Frontal cortex (tissue), 3 donors: ENCODE measurements at regions not wholly inside any gene's neighbourhood (a gene's known extent, or its start where the extent isn't known, plus 50 kb on each side); places are given as distances from the start of the nearest gene placed in this dataset.
"Not testable (repeated sequence)": the region's sequence is repeated elsewhere in the genome, so short reads cannot be mapped to it uniquely, and the experiment has no call there.

Experiments used
- DNase-seq, 2 donors: peaks; one replicate each; pipeline ENCODE4 v3.0.0; 2012; ENCODE audit warnings: low spot score in 2 of 2
- FAIRE-seq: peaks from 2 replicates; lab custom pipeline; 2012; peaks lifted over from hg19 to GRCh38; lab: Jason Lieb, UNC
- donor health status: control.
- donor health status: control.
- donor health status: control.

DNA sequence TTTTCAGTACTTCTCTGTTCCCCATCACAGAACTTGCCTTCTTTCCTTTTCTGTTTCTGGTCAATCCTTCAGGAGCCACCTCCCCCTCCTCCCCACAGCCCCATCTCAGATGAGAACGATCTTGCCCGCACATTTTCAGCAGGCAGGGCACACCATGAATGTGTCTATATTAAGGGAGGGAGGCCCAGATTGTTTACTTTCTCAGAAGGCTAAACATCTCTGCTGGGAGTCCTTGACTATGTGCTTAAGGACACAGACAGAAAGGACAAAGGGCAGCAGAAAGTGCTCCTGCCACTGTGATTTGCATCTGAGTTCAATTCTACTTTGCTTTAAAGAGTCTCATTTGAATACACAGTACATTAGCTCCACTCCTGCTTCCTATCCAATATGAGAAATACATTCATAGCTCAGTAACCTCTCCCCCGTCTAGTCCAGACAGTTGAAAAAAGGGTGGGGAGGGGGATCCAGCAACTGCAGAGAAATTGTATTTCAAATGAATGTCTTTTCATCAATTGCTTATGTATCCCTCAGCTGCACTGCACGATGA, 175.0 kb upstream of the PARD3B start:
- DNase-seq (no peak), FAIRE-seq (no peak)

GRCh38 chr2:204373942-204374341, 171.3 kb upstream of the PARD3B start:
- no peak for DNase-seq
- FAIRE-seq = no peak

DNA sequence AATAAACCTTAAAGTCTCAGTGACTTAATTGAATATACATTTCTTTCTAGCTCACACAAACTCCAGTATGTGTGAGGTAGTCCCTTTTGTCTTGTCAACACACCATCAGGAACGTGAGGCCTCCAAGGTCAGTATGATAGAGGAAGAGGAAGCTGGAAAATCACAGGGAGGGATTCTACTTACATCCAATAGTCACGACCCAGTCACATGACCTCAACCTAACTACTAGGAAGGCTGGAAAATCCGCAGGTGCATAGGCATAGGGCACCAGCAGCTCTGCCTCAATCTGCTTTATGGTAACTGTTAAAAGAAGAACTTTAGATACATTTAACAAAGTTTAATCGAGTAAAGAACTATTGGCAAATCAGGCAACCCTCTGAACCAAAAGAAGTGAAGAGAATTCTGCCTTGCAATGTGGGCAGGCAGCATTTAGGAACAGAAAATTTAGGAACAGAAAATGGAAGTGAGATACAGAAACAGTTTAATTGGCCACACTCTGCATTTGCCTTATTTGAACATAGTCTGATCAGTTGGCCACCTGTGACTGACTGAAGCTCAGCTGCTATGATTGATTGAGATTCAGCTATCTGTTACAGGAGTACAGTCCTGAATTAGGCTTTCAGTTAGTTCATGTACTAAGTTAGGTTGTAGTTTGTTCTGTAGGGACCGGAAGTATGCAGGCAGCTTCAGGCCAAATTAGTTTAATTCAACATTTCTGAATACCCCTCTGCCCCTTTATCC, 165.0 kb upstream of the PARD3B start:
- FAIRE-seq (no peak), DNase-seq (no peak)

DNA sequence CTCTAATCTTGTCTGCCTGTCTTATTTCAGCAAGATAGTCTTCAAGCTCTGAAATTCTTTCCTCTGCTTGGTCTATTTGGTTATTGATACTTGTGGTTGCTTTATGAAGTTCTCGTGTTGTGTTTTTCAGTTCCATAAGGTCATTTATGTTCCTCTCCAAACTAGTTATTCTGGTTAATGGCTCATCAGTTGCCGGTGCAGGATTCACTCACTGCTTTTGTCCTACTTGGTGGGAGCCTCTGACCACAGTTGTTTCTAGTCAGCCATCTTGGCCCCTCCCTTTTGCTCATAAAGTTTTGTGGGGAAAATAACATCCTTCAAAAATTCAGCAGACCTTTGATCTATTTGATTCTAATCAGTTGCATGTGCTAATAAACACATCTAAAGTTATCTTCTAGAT, 158.6 kb upstream of the PARD3B start:
- FAIRE-seq = no peak

GRCh38 chr2:204389120-204389519, 156.2 kb upstream of the PARD3B start:
- no peak for FAIRE-seq
- DNase-seq = no peak

More for the DNA sequence above, 158.6 kb upstream of the PARD3B start:
- DNase-seq = no peak

- FAIRE-seq = no peak
These were observed 155.4 kb upstream of the PARD3B start for GRCh38 chr2:204389856-204390255.

DNA sequence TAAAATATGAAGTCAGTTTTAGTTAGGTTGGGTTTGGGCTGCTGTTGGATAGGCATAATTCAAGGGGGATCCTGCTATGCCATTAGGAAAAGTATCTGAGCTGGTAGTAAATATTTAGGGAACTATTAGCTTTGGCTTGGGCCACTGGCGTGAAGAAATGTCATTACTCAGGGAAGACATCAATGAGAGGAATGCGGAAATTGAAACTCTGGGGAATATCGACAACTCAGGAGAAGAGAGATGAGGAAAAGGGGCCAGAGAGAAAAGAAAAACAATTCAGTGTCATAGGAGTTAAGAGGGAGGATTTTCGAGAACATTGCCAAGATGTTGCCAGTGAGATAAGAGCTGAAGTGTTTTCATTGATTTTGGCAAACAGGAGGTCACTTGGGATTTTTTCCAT, 149.7 kb upstream of the PARD3B start:
- FAIRE-seq = no peak
- no peak for DNase-seq

More at GRCh38 chr2:204389856-204390255, 155.4 kb upstream of the PARD3B start:
- no peak for DNase-seq

DNA sequence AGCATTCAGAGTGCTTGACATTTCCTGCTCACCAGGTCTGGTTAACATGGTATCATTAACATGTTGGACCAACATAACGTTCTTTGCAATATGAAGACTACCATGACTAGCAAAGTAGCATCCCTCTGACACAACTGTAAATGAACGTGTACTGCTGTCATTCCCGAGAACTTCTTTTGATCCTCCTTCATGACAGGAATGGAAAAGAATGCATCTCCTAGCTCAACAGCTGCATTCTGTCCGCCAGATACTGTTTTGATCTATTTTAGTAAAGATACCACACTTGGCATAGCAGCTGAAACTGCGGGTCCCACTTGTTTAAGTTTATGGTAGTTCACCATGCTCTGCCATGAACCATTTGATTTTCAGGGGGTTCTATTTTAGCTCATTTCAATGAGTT, 144.2 kb upstream of the PARD3B start:
- no peak for FAIRE-seq
- no peak for DNase-seq

DNA sequence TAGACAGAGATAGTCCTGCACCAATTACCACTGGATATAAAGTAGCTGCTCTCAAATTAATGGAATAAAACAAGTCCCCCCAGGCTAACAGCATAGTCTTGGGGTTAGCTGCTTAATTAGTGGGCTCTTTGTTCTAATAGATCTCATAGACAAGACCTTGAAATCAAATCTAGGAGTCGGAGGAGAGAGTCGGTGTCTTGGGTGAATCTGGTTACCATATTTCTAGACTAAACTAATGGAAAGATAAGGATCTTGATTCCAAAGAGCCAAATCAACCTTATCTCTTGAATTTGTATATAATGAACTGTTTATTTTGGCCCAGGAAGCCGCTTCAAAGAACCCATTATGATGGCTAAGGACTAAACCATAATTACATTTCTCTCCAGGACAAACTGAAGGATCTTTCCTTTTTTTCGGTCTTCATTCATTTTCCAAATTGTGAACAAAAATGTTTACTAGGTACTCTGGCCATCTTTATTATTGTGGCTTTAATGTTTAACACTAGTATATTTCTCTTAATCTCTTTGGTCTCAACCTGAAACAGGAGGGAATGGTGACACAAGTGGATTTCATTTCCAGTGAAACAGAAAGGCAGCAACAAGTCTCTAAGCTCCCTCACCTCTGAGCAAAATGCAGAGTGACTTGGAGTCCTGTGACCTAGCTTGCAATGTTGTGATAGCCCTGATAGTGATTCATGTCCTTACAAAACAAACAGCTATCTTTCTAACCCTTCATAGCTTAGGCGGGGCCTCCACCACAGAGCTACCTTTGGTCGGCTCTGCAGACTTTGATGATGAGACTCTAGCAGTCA, 137.9 kb upstream of the PARD3B start:
- DNase-seq = no peak
- FAIRE-seq = no peak

DNA sequence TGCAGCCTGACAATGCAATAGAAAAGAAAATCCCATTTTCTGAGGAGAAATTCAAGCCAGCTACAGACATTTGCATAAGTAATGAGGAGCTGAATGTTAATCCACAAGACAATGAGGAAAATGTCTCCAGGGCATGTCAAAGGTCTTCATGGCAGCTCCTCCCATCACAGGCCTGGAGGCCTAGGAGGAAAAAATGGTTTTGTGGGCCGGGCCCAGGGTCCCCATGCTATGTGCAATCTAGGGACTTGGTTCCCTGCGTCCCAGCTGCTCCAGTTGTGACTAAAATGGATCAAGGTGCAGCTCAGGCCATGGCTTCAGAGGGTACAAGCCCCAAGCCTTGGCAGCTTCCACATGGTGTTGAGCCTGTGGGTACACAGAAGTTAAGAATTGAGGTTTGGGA, 132.5 kb upstream of the PARD3B start:
- DNase-seq, FAIRE-seq: not testable (repeated sequence)

- FAIRE-seq (no peak), DNase-seq (no peak)
These were observed 129.7 kb upstream of the PARD3B start for GRCh38 chr2:204415406-204416181.

- DNase-seq = no peak
These were observed 129.0 kb upstream of the PARD3B start for GRCh38 chr2:204416236-204416635.

DNA sequence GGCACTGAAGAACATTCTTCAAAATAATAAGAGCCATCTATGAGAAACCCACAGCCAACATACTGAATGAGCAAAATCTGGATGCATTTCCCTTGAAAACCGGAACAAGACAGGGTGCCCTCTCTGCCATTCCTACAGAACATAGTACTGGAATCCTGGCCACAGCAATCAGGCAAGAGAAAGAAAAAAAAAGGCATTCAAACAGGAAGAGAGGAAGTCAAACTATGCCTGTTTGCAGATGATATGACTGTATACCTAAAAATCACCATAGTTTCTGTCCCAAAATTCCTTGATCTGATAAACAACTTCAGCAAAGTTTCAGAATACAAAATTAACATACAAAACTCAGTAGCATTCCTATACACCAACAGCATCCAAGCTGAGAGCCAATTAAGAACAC, 119.5 kb upstream of the PARD3B start:
- DNase-seq (no peak), FAIRE-seq (no peak)

More at GRCh38 chr2:204416236-204416635, 129.0 kb upstream of the PARD3B start:
- FAIRE-seq = no peak

- FAIRE-seq = no peak
- no peak for DNase-seq
These were observed 116.6 kb upstream of the PARD3B start for GRCh38 chr2:204428675-204429074.

DNA sequence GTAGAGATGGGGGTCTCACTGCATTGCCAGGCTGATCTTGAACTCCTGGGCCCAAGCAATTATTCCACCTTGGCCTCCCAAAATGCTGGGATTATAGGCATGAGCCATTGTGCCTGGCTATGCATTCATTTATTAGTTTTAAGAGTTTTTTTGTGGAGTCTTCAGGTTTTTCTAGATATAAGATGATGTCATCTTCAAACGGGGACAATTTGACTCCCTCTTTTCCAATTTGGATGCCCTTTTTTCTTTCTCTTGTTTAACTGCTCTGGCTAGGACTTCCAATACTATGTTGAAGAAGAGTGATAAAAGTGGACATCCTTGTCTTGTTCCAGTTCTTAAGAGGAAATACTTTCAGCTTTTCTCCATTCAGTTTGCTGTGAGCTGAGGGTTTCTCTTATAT, 113.7 kb upstream of the PARD3B start:
- no peak for DNase-seq

GRCh38 chr2:204432196-204432595, 113.1 kb upstream of the PARD3B start:
- FAIRE-seq (no peak), DNase-seq (no peak)

More for the DNA sequence above, 113.7 kb upstream of the PARD3B start:
- no peak for FAIRE-seq

- no peak for FAIRE-seq
These were observed 110.4 kb upstream of the PARD3B start for GRCh38 chr2:204434660-204435462.

GRCh38 chr2:204436230-204436629, 109.0 kb upstream of the PARD3B start:
- FAIRE-seq (no peak), DNase-seq (no peak)

More at GRCh38 chr2:204434660-204435462, 110.4 kb upstream of the PARD3B start:
- DNase-seq = no peak

- no peak for FAIRE-seq
These were observed 107.9 kb upstream of the PARD3B start for GRCh38 chr2:204437408-204437807.

More at GRCh38 chr2:204437408-204437807, 107.9 kb upstream of the PARD3B start:
- no peak for DNase-seq
